ENCODE measurements at regions not wholly inside any gene's neighbourhood (a gene's known extent, or its start where the extent isn't known, plus 50 kb on each side); places are given as distances from the start of the nearest gene placed in this dataset.

- TF ChIP-seq, protein P1, sequence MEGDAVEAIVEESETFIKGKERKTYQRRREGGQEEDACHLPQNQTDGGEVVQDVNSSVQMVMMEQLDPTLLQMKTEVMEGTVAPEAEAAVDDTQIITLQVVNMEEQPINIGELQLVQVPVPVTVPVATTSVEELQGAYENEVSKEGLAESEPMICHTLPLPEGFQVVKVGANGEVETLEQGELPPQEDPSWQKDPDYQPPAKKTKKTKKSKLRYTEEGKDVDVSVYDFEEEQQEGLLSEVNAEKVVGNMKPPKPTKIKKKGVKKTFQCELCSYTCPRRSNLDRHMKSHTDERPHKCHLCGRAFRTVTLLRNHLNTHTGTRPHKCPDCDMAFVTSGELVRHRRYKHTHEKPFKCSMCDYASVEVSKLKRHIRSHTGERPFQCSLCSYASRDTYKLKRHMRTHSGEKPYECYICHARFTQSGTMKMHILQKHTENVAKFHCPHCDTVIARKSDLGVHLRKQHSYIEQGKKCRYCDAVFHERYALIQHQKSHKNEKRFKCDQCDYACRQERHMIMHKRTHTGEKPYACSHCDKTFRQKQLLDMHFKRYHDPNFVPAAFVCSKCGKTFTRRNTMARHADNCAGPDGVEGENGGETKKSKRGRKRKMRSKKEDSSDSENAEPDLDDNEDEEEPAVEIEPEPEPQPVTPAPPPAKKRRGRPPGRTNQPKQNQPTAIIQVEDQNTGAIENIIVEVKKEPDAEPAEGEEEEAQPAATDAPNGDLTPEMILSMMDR (IDR thresholded peaks at IDR 0.05), result no peak
- TF ChIP-seq ZNF219 (CRISPR knock-in tag; IDR thresholded peaks at IDR 0.05; ENCODE audit: borderline replicate concordance), result no peak
- TF ChIP-seq, protein P2, sequence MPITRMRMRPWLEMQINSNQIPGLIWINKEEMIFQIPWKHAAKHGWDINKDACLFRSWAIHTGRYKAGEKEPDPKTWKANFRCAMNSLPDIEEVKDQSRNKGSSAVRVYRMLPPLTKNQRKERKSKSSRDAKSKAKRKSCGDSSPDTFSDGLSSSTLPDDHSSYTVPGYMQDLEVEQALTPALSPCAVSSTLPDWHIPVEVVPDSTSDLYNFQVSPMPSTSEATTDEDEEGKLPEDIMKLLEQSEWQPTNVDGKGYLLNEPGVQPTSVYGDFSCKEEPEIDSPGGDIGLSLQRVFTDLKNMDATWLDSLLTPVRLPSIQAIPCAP (CRISPR knock-in tag; IDR thresholded peaks at IDR 0.05), result no peak
These were observed 302.1 kb upstream of the B3GAT1 start for GRCh38 chr11:134714021-134714656.

All from WTC11 (cell line).